ENCODE measurements at regions not wholly inside any gene's neighbourhood (a gene's known extent, or its start where the extent isn't known, plus 50 kb on each side); places are given as distances from the start of the nearest gene placed in this dataset.

DNA sequence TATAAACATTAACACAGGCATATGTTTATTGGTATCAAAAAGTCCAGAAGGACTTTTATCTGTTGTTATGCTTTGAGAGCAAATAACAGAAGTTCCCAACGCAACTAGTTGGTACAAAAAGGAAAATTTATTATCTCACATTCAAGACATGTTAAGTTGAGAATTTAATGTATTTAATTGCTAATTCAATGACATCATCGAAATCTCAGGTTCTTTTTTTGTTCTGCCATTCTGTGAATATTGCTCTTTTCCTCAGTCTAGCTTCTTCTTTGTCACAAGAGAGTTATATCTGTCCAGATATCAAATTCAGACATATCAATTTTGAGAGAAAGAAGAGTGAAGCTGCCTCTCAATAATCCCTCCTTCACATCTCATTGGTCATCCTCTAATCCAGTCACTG lies 307.6 kb upstream of the PCSK5 start:
- no peaks in the 10 kb centered on the region for H3K27me3 ChIP-seq (ENCODE audit: insufficient read depth)
- H3K36me3 ChIP-seq (replicated peaks in 1 of 2; ENCODE audit: control insufficient read depth in 1 of 2, insufficient read depth in 2 of 2, low read length in 1 of 2) = no peaks in the 10 kb centered on the region
- ChIA-PET CTCF (no interaction called here), POLR2A (no interaction called here)
- 10% methylated on average over 2 of the region's 2 CpGs for WGBS (ENCODE audit: low lambda C conversion rate)
- H3K4me1 ChIP-seq (ENCODE audit: control insufficient read depth in 1 of 2, insufficient read depth in 2 of 2, low read depth in 1 of 2, low read length in 1 of 2) = no peaks in the 10 kb centered on the region
- H2AFZ ChIP-seq (ENCODE audit: low read depth) = no peak overlapping the region
- no peak overlapping the region for H3K27ac ChIP-seq (ENCODE audit: low read depth in 2 of 2, low read length in 1 of 2)
- H3K9ac ChIP-seq = no peak overlapping the region
- no peak overlapping the region for H3K4me3 ChIP-seq (ENCODE audit: low read depth in 2 of 2, low read length in 1 of 2)
- H3K4me2 ChIP-seq = no peak overlapping the region
- no peaks in the 10 kb centered on the region for H3F3A ChIP-seq (replicated peaks; ENCODE audit: insufficient read depth)
- DNase-seq = no peak
- H4K20me1 ChIP-seq (ENCODE audit: insufficient read depth) = no peaks in the 10 kb centered on the region
- H3K9me3 ChIP-seq = no peaks in the 10 kb centered on the region
- TF ChIP-seq NRF1 (IDR thresholded peaks at IDR 0.05; ENCODE audit: low read depth, low read length) = no peak
- TF ChIP-seq RAD21 (IDR thresholded peaks at IDR 0.05; ENCODE audit: low read length) = no peak
- TF ChIP-seq EP300 (IDR thresholded peaks at IDR 0.05; ENCODE audit: borderline replicate concordance in 1 of 2, low read depth in 1 of 2, low read length in 1 of 2) = no peak
- no peak for TF ChIP-seq GABPA (IDR thresholded peaks at IDR 0.05; ENCODE audit: low read depth)
- TF ChIP-seq, protein P1, sequence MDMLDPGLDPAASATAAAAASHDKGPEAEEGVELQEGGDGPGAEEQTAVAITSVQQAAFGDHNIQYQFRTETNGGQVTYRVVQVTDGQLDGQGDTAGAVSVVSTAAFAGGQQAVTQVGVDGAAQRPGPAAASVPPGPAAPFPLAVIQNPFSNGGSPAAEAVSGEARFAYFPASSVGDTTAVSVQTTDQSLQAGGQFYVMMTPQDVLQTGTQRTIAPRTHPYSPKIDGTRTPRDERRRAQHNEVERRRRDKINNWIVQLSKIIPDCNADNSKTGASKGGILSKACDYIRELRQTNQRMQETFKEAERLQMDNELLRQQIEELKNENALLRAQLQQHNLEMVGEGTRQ (IDR thresholded peaks at IDR 0.05; ENCODE audit: borderline replicate concordance, low read depth, low read length) = no peak
- no peak for TF ChIP-seq JUND (IDR thresholded peaks at IDR 0.05)
- no peak for TF ChIP-seq FOXJ3 (CRISPR knock-in tag; IDR thresholded peaks at IDR 0.05)
- TF ChIP-seq, protein P2, sequence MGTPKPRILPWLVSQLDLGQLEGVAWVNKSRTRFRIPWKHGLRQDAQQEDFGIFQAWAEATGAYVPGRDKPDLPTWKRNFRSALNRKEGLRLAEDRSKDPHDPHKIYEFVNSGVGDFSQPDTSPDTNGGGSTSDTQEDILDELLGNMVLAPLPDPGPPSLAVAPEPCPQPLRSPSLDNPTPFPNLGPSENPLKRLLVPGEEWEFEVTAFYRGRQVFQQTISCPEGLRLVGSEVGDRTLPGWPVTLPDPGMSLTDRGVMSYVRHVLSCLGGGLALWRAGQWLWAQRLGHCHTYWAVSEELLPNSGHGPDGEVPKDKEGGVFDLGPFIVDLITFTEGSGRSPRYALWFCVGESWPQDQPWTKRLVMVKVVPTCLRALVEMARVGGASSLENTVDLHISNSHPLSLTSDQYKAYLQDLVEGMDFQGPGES (IDR thresholded peaks at IDR 0.05; ENCODE audit: low read depth, low read length) = no peak
- no peak for TF ChIP-seq GATA2 (CRISPR knock-in tag; IDR thresholded peaks at IDR 0.05)
- TF ChIP-seq, protein P3, sequence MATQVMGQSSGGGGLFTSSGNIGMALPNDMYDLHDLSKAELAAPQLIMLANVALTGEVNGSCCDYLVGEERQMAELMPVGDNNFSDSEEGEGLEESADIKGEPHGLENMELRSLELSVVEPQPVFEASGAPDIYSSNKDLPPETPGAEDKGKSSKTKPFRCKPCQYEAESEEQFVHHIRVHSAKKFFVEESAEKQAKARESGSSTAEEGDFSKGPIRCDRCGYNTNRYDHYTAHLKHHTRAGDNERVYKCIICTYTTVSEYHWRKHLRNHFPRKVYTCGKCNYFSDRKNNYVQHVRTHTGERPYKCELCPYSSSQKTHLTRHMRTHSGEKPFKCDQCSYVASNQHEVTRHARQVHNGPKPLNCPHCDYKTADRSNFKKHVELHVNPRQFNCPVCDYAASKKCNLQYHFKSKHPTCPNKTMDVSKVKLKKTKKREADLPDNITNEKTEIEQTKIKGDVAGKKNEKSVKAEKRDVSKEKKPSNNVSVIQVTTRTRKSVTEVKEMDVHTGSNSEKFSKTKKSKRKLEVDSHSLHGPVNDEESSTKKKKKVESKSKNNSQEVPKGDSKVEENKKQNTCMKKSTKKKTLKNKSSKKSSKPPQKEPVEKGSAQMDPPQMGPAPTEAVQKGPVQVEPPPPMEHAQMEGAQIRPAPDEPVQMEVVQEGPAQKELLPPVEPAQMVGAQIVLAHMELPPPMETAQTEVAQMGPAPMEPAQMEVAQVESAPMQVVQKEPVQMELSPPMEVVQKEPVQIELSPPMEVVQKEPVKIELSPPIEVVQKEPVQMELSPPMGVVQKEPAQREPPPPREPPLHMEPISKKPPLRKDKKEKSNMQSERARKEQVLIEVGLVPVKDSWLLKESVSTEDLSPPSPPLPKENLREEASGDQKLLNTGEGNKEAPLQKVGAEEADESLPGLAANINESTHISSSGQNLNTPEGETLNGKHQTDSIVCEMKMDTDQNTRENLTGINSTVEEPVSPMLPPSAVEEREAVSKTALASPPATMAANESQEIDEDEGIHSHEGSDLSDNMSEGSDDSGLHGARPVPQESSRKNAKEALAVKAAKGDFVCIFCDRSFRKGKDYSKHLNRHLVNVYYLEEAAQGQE (IDR thresholded peaks at IDR 0.05; ENCODE audit: low read depth, low read length) = no peak
- no peak for TF ChIP-seq RCOR1 (IDR thresholded peaks at IDR 0.05; ENCODE audit: low read length)
- TF ChIP-seq, protein P4, sequence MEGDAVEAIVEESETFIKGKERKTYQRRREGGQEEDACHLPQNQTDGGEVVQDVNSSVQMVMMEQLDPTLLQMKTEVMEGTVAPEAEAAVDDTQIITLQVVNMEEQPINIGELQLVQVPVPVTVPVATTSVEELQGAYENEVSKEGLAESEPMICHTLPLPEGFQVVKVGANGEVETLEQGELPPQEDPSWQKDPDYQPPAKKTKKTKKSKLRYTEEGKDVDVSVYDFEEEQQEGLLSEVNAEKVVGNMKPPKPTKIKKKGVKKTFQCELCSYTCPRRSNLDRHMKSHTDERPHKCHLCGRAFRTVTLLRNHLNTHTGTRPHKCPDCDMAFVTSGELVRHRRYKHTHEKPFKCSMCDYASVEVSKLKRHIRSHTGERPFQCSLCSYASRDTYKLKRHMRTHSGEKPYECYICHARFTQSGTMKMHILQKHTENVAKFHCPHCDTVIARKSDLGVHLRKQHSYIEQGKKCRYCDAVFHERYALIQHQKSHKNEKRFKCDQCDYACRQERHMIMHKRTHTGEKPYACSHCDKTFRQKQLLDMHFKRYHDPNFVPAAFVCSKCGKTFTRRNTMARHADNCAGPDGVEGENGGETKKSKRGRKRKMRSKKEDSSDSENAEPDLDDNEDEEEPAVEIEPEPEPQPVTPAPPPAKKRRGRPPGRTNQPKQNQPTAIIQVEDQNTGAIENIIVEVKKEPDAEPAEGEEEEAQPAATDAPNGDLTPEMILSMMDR (IDR thresholded peaks at IDR 0.05) = no peak
- TF ChIP-seq, protein P5, sequence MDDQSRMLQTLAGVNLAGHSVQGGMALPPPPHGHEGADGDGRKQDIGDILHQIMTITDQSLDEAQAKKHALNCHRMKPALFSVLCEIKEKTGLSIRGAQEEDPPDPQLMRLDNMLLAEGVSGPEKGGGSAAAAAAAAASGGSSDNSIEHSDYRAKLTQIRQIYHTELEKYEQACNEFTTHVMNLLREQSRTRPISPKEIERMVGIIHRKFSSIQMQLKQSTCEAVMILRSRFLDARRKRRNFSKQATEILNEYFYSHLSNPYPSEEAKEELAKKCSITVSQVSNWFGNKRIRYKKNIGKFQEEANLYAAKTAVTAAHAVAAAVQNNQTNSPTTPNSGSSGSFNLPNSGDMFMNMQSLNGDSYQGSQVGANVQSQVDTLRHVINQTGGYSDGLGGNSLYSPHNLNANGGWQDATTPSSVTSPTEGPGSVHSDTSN (IDR thresholded peaks at IDR 0.05) = no peak
- no peak for TF ChIP-seq NFIC (IDR thresholded peaks at IDR 0.05; ENCODE audit: borderline replicate concordance)
- TF ChIP-seq FOXM1 (IDR thresholded peaks at IDR 0.05; ENCODE audit: low read depth) = no peak
- TF ChIP-seq, protein P6, sequence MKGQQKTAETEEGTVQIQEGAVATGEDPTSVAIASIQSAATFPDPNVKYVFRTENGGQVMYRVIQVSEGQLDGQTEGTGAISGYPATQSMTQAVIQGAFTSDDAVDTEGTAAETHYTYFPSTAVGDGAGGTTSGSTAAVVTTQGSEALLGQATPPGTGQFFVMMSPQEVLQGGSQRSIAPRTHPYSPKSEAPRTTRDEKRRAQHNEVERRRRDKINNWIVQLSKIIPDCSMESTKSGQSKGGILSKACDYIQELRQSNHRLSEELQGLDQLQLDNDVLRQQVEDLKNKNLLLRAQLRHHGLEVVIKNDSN (IDR thresholded peaks at IDR 0.05; ENCODE audit: borderline replicate concordance, low read depth) = no peak
- TF ChIP-seq, protein P7, sequence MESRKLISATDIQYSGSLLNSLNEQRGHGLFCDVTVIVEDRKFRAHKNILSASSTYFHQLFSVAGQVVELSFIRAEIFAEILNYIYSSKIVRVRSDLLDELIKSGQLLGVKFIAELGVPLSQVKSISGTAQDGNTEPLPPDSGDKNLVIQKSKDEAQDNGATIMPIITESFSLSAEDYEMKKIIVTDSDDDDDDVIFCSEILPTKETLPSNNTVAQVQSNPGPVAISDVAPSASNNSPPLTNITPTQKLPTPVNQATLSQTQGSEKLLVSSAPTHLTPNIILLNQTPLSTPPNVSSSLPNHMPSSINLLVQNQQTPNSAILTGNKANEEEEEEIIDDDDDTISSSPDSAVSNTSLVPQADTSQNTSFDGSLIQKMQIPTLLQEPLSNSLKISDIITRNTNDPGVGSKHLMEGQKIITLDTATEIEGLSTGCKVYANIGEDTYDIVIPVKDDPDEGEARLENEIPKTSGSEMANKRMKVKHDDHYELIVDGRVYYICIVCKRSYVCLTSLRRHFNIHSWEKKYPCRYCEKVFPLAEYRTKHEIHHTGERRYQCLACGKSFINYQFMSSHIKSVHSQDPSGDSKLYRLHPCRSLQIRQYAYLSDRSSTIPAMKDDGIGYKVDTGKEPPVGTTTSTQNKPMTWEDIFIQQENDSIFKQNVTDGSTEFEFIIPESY (IDR thresholded peaks at IDR 0.05; ENCODE audit: borderline replicate concordance, low read depth) = no peak
- no peak for TF ChIP-seq RFX5 (IDR thresholded peaks at IDR 0.05; ENCODE audit: low read length)
- no peak for TF ChIP-seq TAF1 (IDR thresholded peaks at IDR 0.05; ENCODE audit: borderline replicate concordance, low read depth, low read length)
- TF ChIP-seq TCF12 (IDR thresholded peaks at IDR 0.05) = no peak
- H3K79me2 ChIP-seq (ENCODE audit: insufficient read depth) = no peaks in the 10 kb centered on the region
- H3K9me2 ChIP-seq = no peaks in the 10 kb centered on the region
